K562 (cell line): ENCODE measurements at regions not wholly inside any gene's neighbourhood (a gene's known extent, or its start where the extent isn't known, plus 50 kb on each side); places are given as distances from the start of the nearest gene placed in this dataset.

Source experiments
- BDP1 ChIP-seq: IDR thresholded peaks from 3 replicates; pipeline ENCODE4 v1.6.1; 2011; ENCODE audit not compliant: insufficient read length, insufficient read depth
- CBFA2T3 ChIP-seq: fragments of 450-650 bp; IDR thresholded peaks from 2 replicates; pipeline ENCODE4 v1.6.1; 2017
- CHD2 ChIP-seq: IDR thresholded peaks from 2 replicates; pipeline ENCODE4 v1.6.1; 2011; ENCODE audit warnings: low read depth, low read length
- CHD4 ChIP-seq: fragments of 200-600 bp; sonication (generic); IDR thresholded peaks from 3 replicates; pipeline ENCODE4 v1.6.1; 2012; ENCODE audit warnings: low read depth, mild to moderate bottlenecking, mixed read lengths, low read length, inconsistent platforms; ENCODE audit not compliant: insufficient read depth, insufficient replicate concordance, poor library complexity, severe bottlenecking
- ELF4 ChIP-seq: fragments of 450-650 bp; formaldehyde crosslinking; IDR thresholded peaks from 2 replicates; pipeline ENCODE4 v1.4.0; 2022; ENCODE audit warnings: missing genetic modification characterization
- ETV6 ChIP-seq, 3 experiments: fragments of 150-350 bp in 1 of 3; sonication (generic) in 1 of 3; formaldehyde crosslinking in 1 of 3; IDR thresholded peaks; 2 replicates each; pipeline versions ENCODE4 v1.6.1 to v1.8.0; 2014 to 2022; ENCODE audit warnings: borderline replicate concordance in 2 of 3, low read depth in 2 of 3, antibody characterized with exemption in 1 of 3, low read length in 1 of 3, mild to moderate bottlenecking in 1 of 3, missing genetic modification reagents in 1 of 3
- HLTF ChIP-seq: fragments of 450-650 bp; IDR thresholded peaks from 2 replicates; pipeline ENCODE4 v1.6.1; 2016
- KDM5B ChIP-seq: fragments of 200-600 bp; sonication (generic); IDR thresholded peaks from 2 replicates; pipeline ENCODE4 v1.6.1; 2012; ENCODE audit warnings: low read depth, mild to moderate bottlenecking, moderate library complexity, low read length, control low read depth, inconsistent platforms; ENCODE audit not compliant: insufficient replicate concordance
- MEF2D ChIP-seq: conservative IDR thresholded peaks from 2 replicates; pipeline ENCODE4 v1.6.1; 2016; ENCODE audit warnings: low read depth, missing genetic modification characterization, missing compliant biosample characterization
- NR1H2 ChIP-seq: sonication (generic); formaldehyde crosslinking; IDR thresholded peaks from 2 replicates; pipeline ENCODE4 v1.4.0; 2020; ENCODE audit warnings: mild to moderate bottlenecking, missing genetic modification reagents
- NR2C2 ChIP-seq, 2 experiments: fragments of 200-800 bp in 1 of 2; sonication (Bioruptor generic) in 1 of 2; sonication (generic) in 1 of 2; formaldehyde crosslinking in 1 of 2; IDR thresholded peaks; 2 replicates each; pipeline versions ENCODE4 v1.6.1 to v1.8.0; 2016 to 2022; ENCODE audit warnings: mild to moderate bottlenecking in 1 of 2, missing compliant biosample characterization in 1 of 2, missing genetic modification characterization in 1 of 2, missing genetic modification reagents in 1 of 2
- SMARCE1 ChIP-seq: fragments of 450-650 bp; IDR thresholded peaks from 2 replicates; pipeline ENCODE4 v1.7.1; 2016; ENCODE audit warnings: mild to moderate bottlenecking
- SOX6 ChIP-seq: fragments of 450-650 bp; IDR thresholded peaks from 2 replicates; pipeline ENCODE4 v1.6.1; 2014; ENCODE audit warnings: mild to moderate bottlenecking
- SRSF1 ChIP-seq: fragments of 200-400 bp; formaldehyde crosslinking; IDR thresholded peaks from 2 replicates; pipeline ENCODE4 v1.6.1; 2017; ENCODE audit warnings: mild to moderate bottlenecking, low read depth, low read length, moderate library complexity
- TAL1 ChIP-seq: fragments of 450-650 bp; IDR thresholded peaks from 2 replicates; pipeline ENCODE4 v1.6.1; 2016; ENCODE audit warnings: mild to moderate bottlenecking
- TFAP4 ChIP-seq: sonication (generic); formaldehyde crosslinking; IDR thresholded peaks from 2 replicates; pipeline ENCODE4 v1.8.0; 2022; ENCODE audit warnings: missing genetic modification reagents, mild to moderate bottlenecking, moderate library complexity, borderline replicate concordance
- ZBTB43 ChIP-seq: sonication (generic); formaldehyde crosslinking; IDR thresholded peaks from 2 replicates; pipeline ENCODE4 v1.8.0; 2023; ENCODE audit warnings: mild to moderate bottlenecking, missing genetic modification reagents
- ZNF561 ChIP-seq: fragments of 450-650 bp; formaldehyde crosslinking; conservative IDR thresholded peaks from 2 replicates; pipeline ENCODE4 v1.4.0; 2020; ENCODE audit warnings: mild to moderate bottlenecking, moderate library complexity
- TF ChIP-seq, protein P1 (sequence below): fragments of 450-650 bp; IDR thresholded peaks from 2 replicates; pipeline ENCODE4 v1.6.1; 2016
- TF ChIP-seq, protein P2 (sequence below), 3 experiments: fragments of 200-800 bp in 1 of 3; fragments of 250-450 bp in 1 of 3; fragments of 450-650 bp in 1 of 3; sonication (Bioruptor Pico) in 1 of 3; sonication (Bioruptor generic) in 1 of 3; formaldehyde crosslinking in 1 of 3; IDR thresholded peaks; 2 replicates each; pipeline versions ENCODE4 v1.6.1 to v1.8.0; 2016 to 2022; ENCODE audit warnings: mild to moderate bottlenecking in 2 of 3, missing genetic modification characterization in 2 of 3, missing compliant biosample characterization in 1 of 3, moderate library complexity in 1 of 3

GRCh38 chr3:72006631-72007556, 221.9 kb upstream of the PROK2 start (continued):
- TF ChIP-seq BDP1 (no peak), ETV6 (IDR thresholded peaks at IDR 0.05; ENCODE audit: borderline replicate concordance in 1 of 2, low read depth in 2 of 2, low read length in 1 of 2) (no peak), ETV6 (CRISPR knock-in tag; IDR thresholded peaks at IDR 0.05; ENCODE audit: borderline replicate concordance) (no peak), SOX6 (peak; percentile 57), KDM5B (no peak), CHD2 (no peak), CBFA2T3 (peak; percentile 77), SMARCE1 (peak; percentile 53; the same call in 1 of the 2 replicates), NR1H2 (CRISPR knock-in tag) (no peak), TAL1 (peak; percentile 73), SRSF1 (no peak), ZNF561 (no peak), ELF4 (no peak), NR2C2 (CRISPR knock-in tag; IDR thresholded peaks at IDR 0.05) (no peak), NR2C2 (tag; IDR thresholded peaks at IDR 0.05) (0 out of 2 replicates have a peak, but pooled peaks have one; percentile 4), TFAP4 (peak; percentile 67; the same call in 1 of the 2 replicates), HLTF (no peak), MEF2D (tag) (no peak), ZBTB43 (CRISPR knock-in tag) (no peak), CHD4 (no peak)
- TF ChIP-seq, protein P1, sequence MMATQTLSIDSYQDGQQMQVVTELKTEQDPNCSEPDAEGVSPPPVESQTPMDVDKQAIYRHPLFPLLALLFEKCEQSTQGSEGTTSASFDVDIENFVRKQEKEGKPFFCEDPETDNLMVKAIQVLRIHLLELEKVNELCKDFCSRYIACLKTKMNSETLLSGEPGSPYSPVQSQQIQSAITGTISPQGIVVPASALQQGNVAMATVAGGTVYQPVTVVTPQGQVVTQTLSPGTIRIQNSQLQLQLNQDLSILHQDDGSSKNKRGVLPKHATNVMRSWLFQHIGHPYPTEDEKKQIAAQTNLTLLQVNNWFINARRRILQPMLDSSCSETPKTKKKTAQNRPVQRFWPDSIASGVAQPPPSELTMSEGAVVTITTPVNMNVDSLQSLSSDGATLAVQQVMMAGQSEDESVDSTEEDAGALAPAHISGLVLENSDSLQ: 0 out of 2 replicates have a peak, but pooled peaks have one; percentile 19
- TF ChIP-seq, protein P2, sequence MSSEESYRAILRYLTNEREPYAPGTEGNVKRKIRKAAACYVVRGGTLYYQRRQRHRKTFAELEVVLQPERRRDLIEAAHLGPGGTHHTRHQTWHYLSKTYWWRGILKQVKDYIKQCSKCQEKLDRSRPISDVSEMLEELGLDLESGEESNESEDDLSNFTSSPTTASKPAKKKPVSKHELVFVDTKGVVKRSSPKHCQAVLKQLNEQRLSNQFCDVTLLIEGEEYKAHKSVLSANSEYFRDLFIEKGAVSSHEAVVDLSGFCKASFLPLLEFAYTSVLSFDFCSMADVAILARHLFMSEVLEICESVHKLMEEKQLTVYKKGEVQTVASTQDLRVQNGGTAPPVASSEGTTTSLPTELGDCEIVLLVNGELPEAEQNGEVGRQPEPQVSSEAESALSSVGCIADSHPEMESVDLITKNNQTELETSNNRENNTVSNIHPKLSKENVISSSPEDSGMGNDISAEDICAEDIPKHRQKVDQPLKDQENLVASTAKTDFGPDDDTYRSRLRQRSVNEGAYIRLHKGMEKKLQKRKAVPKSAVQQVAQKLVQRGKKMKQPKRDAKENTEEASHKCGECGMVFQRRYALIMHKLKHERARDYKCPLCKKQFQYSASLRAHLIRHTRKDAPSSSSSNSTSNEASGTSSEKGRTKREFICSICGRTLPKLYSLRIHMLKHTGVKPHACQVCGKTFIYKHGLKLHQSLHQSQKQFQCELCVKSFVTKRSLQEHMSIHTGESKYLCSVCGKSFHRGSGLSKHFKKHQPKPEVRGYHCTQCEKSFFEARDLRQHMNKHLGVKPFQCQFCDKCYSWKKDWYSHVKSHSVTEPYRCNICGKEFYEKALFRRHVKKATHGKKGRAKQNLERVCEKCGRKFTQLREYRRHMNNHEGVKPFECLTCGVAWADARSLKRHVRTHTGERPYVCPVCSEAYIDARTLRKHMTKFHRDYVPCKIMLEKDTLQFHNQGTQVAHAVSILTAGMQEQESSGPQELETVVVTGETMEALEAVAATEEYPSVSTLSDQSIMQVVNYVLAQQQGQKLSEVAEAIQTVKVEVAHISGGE (CRISPR knock-in tag; IDR thresholded peaks at IDR 0.05): 0 out of 6 replicates have a peak, but pooled peaks of 1 of the 3 experiments have one; percentile 24
